Mucosa of stomach (tissue), 1 donor: ENCODE measurements at regions not wholly inside any gene's neighbourhood (a gene's known extent, or its start where the extent isn't known, plus 50 kb on each side); places are given as distances from the start of the nearest gene placed in this dataset.

Source experiments
- H3K27me3 ChIP-seq: one replicate; pipeline ENCODE4 v1.7.0; 2013; ENCODE audit warnings: mild to moderate bottlenecking, low read length; ENCODE audit not compliant: control insufficient read depth, insufficient read depth
- H3K36me3 ChIP-seq: one replicate; pipeline ENCODE4 v1.7.0; 2013; ENCODE audit warnings: low read length; ENCODE audit not compliant: control insufficient read depth, insufficient read depth
- H3K4me1 ChIP-seq: one replicate; pipeline ENCODE4 v1.7.0; 2013; ENCODE audit warnings: mild to moderate bottlenecking, low read length; ENCODE audit not compliant: control insufficient read depth, insufficient read depth
- H3K4me3 ChIP-seq: one replicate; pipeline ENCODE4 v1.7.0; 2013; ENCODE audit warnings: low read length
- H3K9ac ChIP-seq: one replicate; pipeline ENCODE4 v1.7.0; 2013; ENCODE audit warnings: mild to moderate bottlenecking, low read length, moderate library complexity
- H3K9me3 ChIP-seq: one replicate; pipeline ENCODE4 v1.7.0; 2013; ENCODE audit warnings: mild to moderate bottlenecking, low read length, moderate library complexity; ENCODE audit not compliant: control insufficient read depth
- donor health status: Pancreatic carcinoma.

DNA sequence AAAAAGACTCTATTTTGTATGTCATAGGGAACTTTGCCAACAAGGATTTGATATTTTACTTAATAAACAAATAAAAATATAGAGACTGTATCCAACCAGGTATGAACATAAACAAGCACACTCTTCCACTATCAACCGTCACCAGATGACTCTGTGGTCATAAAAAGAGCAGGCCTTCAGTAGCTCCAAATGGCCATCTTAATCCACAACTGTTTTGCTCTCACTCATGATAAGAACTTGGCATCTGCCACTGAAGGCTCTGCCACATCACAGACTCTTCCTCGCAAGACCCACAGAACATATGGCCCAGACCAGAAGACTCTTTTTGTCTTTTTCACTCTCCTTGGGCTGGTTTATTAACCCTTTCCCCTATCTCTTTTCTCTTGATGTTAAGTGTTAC lies 98.7 kb upstream of the POM121L12 start:
- Histone ChIP-seq H3K27me3 (no peaks in the 10 kb centered on the region), H3K9ac (no peak overlapping the region), H3K4me3 (no peak overlapping the region), H3K9me3 (no peaks in the 10 kb centered on the region), H3K36me3 (no peaks in the 10 kb centered on the region), H3K4me1 (no peaks in the 10 kb centered on the region)

DNA sequence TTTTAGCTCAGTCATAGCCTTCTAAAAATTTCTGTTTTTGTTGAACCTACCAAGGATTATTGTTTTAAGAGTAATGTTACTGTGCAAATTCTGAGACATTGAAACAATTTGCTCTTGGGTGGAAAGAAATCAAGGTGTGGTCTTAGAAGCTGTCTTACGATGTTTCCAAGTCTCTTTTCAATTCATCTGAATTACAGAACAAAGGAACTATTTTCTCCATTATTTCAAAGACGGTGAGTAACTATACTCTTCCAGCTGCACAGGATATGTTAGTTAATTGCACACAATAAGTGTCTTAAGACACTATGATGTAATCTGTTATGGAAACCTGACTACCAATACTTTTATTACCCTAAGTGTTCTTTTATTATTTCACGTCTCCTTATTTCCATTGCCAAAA lies 106.8 kb upstream of the POM121L12 start:
- no peaks in the 10 kb centered on the region for H3K36me3 ChIP-seq
- no peak overlapping the region for H3K9ac ChIP-seq
- H3K9me3 ChIP-seq, result no peaks in the 10 kb centered on the region

DNA sequence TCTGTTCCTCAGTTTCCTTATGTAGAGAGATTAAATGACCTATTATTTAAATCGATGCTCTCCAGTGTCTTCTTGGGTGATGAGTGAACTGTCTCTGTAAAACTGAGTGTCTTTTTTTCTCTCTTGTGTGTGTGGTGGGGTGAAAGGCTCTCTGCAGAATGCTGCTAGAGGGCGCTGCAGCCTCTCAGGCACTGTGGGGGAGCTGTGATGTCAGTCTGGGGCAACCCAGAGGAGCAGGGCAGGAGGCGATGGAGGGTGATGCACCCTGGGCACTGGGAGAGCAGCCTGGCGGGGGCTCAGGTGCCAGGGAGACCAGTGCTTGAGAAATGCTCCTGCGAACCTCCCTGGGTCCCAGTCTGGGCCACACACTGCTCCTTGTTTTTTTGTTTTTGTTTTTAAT lies 110.1 kb upstream of the POM121L12 start:
- Histone ChIP-seq H3K4me3 (no peak overlapping the region), H3K36me3 (no peaks in the 10 kb centered on the region), H3K9me3 (no peaks in the 10 kb centered on the region), H3K9ac (no peak overlapping the region), H3K27me3 (no peaks in the 10 kb centered on the region), H3K4me1 (no peaks in the 10 kb centered on the region)

More for the DNA sequence above, 106.8 kb upstream of the POM121L12 start:
- Histone ChIP-seq H3K4me1 (no peaks in the 10 kb centered on the region), H3K4me3 (no peak overlapping the region), H3K27me3 (no peaks in the 10 kb centered on the region)

- no peaks in the 10 kb centered on the region for H3K27me3 ChIP-seq
- H3K9ac ChIP-seq, result no peak overlapping the region
- no peaks in the 10 kb centered on the region for H3K4me1 ChIP-seq
- H3K4me3 ChIP-seq, result no peak overlapping the region
- no peaks in the 10 kb centered on the region for H3K36me3 ChIP-seq
- no peaks in the 10 kb centered on the region for H3K9me3 ChIP-seq
These were observed 114.5 kb upstream of the POM121L12 start for GRCh38 chr7:52920977-52921376.

DNA sequence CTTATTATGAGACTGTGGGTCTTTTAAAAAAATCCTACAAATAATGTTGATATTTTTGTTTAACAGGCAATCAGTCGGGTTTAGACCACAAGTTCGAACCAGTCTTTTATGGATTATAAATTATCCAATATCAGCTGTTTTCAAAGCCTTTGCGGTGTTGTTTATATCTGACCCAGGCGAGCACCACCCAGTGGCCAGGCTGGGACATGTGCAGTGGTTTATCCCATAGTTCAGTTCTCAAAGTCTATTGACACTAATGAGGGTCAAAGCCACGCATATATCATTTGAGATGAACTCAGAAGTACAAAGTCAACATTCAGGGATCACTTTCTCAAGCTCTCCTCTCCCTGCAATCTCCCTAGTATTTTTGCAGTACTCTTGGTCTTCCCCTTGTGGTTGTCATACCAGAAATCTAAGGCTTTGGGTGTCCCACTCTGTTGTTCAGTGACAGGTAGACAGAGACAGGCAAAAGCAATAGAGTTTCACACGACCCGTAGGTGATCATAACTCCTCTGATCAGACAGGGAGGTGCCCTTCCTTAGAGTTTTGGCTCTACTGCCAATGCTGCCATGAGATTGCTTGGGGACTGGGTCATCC lies 117.4 kb upstream of the POM121L12 start:
- Histone ChIP-seq H3K9me3 (no peaks in the 10 kb centered on the region), H3K27me3 (no peaks in the 10 kb centered on the region), H3K4me3 (no peak overlapping the region), H3K9ac (no peak overlapping the region), H3K36me3 (no peaks in the 10 kb centered on the region), H3K4me1 (no peaks in the 10 kb centered on the region)

- no peak overlapping the region for H3K9ac ChIP-seq
- no peaks in the 10 kb centered on the region for H3K9me3 ChIP-seq
- no peaks in the 10 kb centered on the region for H3K27me3 ChIP-seq
- no peaks in the 10 kb centered on the region for H3K4me1 ChIP-seq
- H3K36me3 ChIP-seq, result no peaks in the 10 kb centered on the region
- no peak overlapping the region for H3K4me3 ChIP-seq
These were observed 123.6 kb upstream of the POM121L12 start for GRCh38 chr7:52911795-52912194.

DNA sequence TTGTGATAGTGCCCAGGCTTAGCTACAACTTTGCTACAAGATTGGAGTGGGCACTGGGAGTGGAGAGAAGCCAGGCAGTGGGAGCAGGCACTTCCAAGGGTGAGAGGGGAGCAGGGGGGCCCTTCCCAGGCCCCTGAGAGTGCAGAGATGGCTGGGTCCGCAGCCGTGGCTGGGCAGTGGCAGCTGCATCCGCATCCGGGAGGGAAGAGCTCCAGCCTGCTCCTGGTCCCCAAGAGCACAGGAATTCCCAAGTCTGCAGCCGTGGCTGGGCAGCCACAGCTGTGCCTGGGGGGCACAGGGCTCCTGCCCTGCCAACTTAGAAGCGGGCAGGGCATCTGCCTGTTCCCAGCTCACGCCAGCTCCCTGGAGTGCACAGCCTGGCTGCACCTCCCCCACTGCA lies 124.1 kb upstream of the POM121L12 start:
- H3K9me3 ChIP-seq, result no peaks in the 10 kb centered on the region
- no peaks in the 10 kb centered on the region for H3K36me3 ChIP-seq
- no peaks in the 10 kb centered on the region for H3K27me3 ChIP-seq
- no peak overlapping the region for H3K4me3 ChIP-seq
- no peaks in the 10 kb centered on the region for H3K4me1 ChIP-seq
- no peak overlapping the region for H3K9ac ChIP-seq

DNA sequence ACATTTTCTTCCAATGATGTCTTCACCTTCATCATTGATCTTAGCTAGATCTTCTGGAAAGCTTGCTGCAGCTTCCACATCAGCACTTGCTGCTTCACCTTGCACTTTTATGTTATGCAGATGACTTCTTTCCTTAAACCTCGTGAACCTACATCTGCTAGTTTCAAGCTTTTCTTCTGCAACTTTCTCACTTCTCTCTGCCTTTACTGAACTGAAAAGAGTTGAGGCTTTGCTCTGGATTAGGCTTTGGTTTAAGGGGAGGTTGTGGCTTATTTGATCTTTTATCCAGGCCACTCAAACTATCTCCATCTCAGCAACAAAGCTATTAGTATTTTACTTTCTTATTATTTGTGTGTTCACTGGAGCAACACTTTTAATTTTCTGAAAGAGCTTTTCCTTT lies 125.5 kb upstream of the POM121L12 start:
- no peaks in the 10 kb centered on the region for H3K9me3 ChIP-seq
- no peak overlapping the region for H3K9ac ChIP-seq
- H3K27me3 ChIP-seq, result no peaks in the 10 kb centered on the region
- no peaks in the 10 kb centered on the region for H3K36me3 ChIP-seq
- H3K4me3 ChIP-seq, result no peak overlapping the region
- no peaks in the 10 kb centered on the region for H3K4me1 ChIP-seq

DNA sequence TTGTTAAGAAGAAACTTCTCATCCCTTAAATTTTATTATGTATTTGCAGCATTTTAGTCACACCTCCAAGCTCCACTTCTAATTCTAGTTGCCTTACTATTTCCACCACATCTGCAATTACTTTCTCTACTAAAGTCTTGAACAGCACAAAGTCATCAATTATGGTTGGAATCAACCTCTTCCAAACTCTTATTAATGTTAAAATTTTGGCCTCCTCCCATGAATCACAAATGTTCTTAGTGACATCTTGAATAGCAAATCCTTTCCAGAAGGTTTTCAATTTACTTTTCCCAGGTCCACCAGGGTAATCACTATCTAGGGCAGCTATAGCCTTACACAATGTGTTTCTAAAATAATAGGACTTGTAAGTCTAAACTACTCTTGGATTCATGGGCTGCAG lies 126.3 kb upstream of the POM121L12 start:
- no peaks in the 10 kb centered on the region for H3K9me3 ChIP-seq
- no peaks in the 10 kb centered on the region for H3K27me3 ChIP-seq
- H3K4me3 ChIP-seq, result no peak overlapping the region
- H3K9ac ChIP-seq, result no peak overlapping the region
- no peaks in the 10 kb centered on the region for H3K36me3 ChIP-seq
- H3K4me1 ChIP-seq, result no peaks in the 10 kb centered on the region

DNA sequence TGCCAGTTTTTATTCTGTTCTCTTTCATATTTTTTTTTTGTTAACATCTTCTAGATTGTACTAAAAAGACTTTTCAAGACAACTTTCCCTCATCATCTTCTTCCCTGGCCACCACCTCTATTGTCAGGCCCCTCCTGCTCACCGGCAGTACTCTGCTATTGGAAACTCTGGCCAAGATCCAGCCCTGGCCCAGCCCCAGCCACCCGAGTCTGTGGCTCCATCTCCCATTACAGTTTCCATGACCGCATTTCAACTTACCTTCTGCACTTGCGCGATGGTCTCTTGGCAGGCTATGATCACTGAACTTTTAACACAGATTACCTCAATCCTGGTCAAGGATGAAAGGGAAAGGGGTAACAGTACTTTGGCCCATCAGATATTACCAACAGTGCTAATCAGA lies 137.7 kb upstream of the POM121L12 start:
- Histone ChIP-seq H3K4me1 (no peaks in the 10 kb centered on the region), H3K27me3 (no peaks in the 10 kb centered on the region), H3K9me3 (no peaks in the 10 kb centered on the region), H3K9ac (no peak overlapping the region), H3K36me3 (no peaks in the 10 kb centered on the region), H3K4me3 (no peak overlapping the region)

DNA sequence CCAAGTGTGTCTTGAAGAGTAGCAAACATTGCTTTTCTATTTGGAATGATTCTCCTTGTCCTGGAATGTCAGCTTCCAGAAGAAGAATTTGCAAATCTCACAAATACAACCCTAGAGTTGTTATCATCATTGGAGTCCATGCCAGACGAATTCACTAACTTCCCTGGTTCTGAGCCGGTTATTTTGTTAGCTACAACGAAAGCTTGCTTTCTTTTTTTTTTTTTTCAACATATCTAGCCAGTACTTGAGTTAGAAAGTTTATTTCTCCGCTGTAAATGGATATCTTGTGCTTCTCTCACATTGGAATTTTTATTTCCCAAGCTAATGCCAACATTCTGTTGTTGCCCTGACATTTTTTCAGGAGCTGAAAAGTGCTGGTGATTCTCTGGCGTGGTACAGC lies 138.1 kb upstream of the POM121L12 start:
- Histone ChIP-seq H3K9ac (no peak overlapping the region), H3K4me1 (no peaks in the 10 kb centered on the region), H3K9me3 (no peaks in the 10 kb centered on the region), H3K4me3 (no peak overlapping the region), H3K36me3 (no peaks in the 10 kb centered on the region), H3K27me3 (no peaks in the 10 kb centered on the region)

- Histone ChIP-seq H3K9me3 (no peaks in the 10 kb centered on the region), H3K36me3 (no peaks in the 10 kb centered on the region), H3K4me3 (no peak overlapping the region), H3K4me1 (no peaks in the 10 kb centered on the region), H3K27me3 (no peaks in the 10 kb centered on the region), H3K9ac (no peak overlapping the region)
These were observed 158.2 kb upstream of the POM121L12 start for GRCh38 chr7:52877240-52877639.

DNA sequence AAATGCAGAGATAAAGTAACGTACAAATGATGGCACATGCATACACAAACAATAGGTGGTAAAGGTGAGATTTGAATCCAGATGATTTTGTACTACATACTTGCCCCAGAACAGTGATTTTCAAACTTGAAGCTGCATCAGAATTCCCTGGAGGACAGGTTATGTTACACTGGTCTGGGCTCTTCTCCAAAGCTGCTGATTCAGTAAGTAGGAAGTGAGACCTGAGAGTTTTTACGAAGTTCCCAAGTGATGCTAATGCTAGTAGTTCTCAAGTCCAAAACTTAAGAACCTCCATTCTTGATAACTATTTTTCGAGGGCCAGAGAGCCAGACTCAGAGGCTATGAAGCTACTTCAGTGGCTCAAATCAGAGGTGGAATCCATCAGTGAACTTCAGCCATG lies 159.0 kb upstream of the POM121L12 start:
- no peaks in the 10 kb centered on the region for H3K27me3 ChIP-seq
- H3K9ac ChIP-seq, result no peak overlapping the region
- H3K4me3 ChIP-seq, result no peak overlapping the region
- H3K4me1 ChIP-seq, result no peaks in the 10 kb centered on the region
- no peaks in the 10 kb centered on the region for H3K36me3 ChIP-seq
- H3K9me3 ChIP-seq, result no peaks in the 10 kb centered on the region
